Motor neuron (in vitro differentiated cells): ENCODE measurements at regions not wholly inside any gene's neighbourhood (a gene's known extent, or its start where the extent isn't known, plus 50 kb on each side); places are given as distances from the start of the nearest gene placed in this dataset.
A peak's percentile ranks its signal among the peaks of the same experiment; 100 is the strongest.

ENCODE experiments used
- ATAC-seq, 8 experiments: fragments of 200-7000 bp; cut with Tn5 transposase; replicated peaks in 6 of 8; 2 replicates each; pipeline ENCODE4 v1.8.0; 2021; ENCODE audit warnings: mild to moderate bottlenecking in 8 of 8, moderate library complexity in 8 of 8
- H3K27ac ChIP-seq, 2 donors: fragments of 250-450 bp; sonication (Bioruptor Pico); 2 replicates each; pipeline ENCODE4 v1.9.0; 2021; ENCODE audit warnings: antibody characterized with exemption in 2 of 2, mild to moderate bottlenecking in 2 of 2, moderate library complexity in 1 of 2
- H3K4me1 ChIP-seq, 2 donors: fragments of 250-450 bp; sonication (Bioruptor Pico); replicated peaks in 1 of 2; 2 replicates each; pipeline ENCODE4 v1.6.1; 2021; ENCODE audit warnings: antibody characterized with exemption in 2 of 2, mild to moderate bottlenecking in 2 of 2, moderate library complexity in 1 of 2
- H3K4me3 ChIP-seq, 5 donors: fragments of 250-450 bp; sonication (Bioruptor Pico); 2 replicates each; pipeline ENCODE4 v1.9.0; 2021; ENCODE audit warnings: antibody characterized with exemption in 5 of 5, mild to moderate bottlenecking in 5 of 5, moderate library complexity in 4 of 5
- WGBS, 10 experiments: fragments of 450-650 bp; shearing (Covaris generic); methylation state at CpG; one replicate each; pipeline ENCODE4 v1.0.0; 2022; 5-methylcytosine and 5-hydroxymethylcytosine counted together
- in situ Hi-C, 9 experiments: fragments of 400-800 bp; cut with MboI; loops; one replicate each; pipeline ENCODE4 v1.15.0; 2021; ENCODE audit warnings: low sequenced_read_pairs in 9 of 9, low pct_unique_long_range_greater_than_20kb in 2 of 9; ENCODE audit not compliant: unreplicated experiment in 9 of 9

DNA sequence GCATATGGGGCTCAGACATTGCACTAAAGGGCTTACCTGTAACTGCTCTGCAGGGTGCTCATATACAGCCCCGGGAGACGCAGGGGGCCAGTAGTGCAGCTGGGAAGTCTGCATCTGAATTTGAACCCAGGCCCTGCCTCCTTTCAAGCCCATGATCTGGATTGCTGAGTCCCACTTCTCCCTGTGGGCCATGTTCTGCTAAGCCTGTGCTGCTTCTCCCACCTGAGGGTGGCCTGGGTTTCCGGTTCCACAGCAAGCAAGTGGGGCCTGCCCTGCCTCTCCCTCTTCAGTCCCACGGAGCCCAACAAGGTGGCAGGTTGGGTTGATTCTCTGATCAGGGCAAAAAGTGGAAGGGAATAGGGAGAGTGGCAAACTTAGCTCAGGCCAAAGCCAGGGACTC, 56.6 kb upstream of the GDF10 start:
- no peak for ATAC-seq
- peaks cover 0 to 10% of the 10 kb centered on the region in 2 donors for H3K4me1 ChIP-seq
- H3K27ac ChIP-seq: peak overlapping the region in 1 of 2 donors; percentile 64
- in situ Hi-C loops: no loop called here
- WGBS, 10 experiments: 40 to 91% (median 76%) methylated on average over 1 to 4 of the region's 4 CpGs; no CpG with 5 or more reads in 4 of the 10 experiments
- H3K4me3 ChIP-seq: no peak overlapping the region

DNA sequence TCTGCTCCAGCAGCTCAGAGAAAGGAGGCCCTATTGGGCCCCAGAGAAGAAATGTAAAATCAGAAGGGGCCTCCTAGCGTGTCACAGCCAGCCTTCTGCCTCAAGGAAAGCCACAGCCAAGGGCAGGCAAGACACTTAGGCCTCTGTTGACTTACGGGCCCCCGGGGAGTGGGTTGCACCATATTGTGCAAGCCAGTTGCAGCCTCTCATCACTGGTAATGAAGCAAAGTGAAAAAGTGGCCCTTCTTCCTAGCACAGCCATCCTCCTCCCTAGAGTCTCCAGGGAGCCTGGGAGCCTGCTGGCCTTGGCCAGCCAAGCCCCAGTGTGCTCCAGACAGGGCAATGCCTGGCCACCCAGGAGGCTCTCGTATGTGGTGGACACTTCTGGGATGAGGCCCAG, 56.2 kb upstream of the GDF10 start:
- ATAC-seq: peak in 6 of 8 experiments; percentile 24 to 92 (median 60)
- 20 to 100% (median 78%) methylated on average over 1 to 3 of the region's 4 CpGs; no CpG with 5 or more reads in 4 of the 10 experiments for WGBS, 10 experiments
- H3K4me1 ChIP-seq: peaks cover 0 to 10% of the 10 kb centered on the region in 2 donors
- in situ Hi-C loops: no loop called here
- no peak overlapping the region for H3K4me3 ChIP-seq
- peak overlapping the region in 1 of 2 donors; percentile 64 for H3K27ac ChIP-seq

DNA sequence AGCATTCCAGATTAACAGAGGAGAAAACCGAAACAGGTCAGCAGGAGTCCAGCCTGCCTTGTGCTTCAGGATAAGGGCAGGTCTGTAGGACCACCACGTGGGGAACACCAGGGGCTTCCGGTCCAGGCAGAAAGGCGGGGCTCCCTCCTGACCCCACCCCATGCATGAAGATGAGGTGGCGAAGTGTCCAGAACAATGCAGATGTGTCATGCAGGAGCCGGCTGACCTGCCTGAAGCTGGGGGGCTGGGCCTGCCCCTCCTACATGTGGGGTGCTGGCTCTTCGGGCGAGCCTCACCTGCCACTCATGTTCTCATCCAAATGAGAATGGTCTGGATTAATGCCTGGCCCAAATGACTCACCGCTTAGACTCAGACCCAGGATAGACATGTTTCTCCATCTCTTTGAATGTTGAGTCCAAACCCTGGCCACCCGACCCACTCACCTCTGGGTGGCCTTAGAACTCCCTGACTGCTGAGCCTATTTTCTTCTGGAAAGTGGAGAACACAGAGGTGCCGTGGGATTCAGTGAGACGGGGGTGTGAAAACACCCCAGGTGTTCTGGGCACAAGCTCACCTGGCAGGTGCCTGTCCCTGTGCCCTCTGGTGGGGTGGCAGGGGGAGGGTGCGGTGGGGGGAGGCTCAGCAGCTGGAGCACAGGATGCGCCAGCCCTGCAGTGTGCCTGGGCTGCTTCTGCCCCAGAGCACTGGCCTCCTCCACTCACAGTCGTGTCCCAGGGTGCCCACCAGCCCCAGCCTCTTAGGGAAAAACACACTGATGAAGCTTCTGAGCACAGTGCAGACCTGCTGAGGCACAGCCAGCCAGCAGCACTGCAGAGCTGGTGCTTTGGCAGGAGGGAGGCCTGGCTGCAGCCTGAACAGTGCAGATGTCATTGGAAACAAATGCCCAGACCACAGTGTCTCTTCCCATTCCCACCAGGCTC, 55.2 kb upstream of the GDF10 start:
- Histone ChIP-seq H3K4me1 (peaks cover 0 to 10% of the 10 kb centered on the region in 2 donors), H3K27ac (no peak overlapping the region), H3K4me3 (no peak overlapping the region)
- peak in 1 of 8 experiments; percentile 18 for ATAC-seq
- in situ Hi-C loops: no loop called here
- WGBS, 10 experiments: 51 to 87% (median 61%) methylated on average over 1 to 4 of the region's 15 CpGs; no CpG with 5 or more reads in 4 of the 10 experiments

DNA sequence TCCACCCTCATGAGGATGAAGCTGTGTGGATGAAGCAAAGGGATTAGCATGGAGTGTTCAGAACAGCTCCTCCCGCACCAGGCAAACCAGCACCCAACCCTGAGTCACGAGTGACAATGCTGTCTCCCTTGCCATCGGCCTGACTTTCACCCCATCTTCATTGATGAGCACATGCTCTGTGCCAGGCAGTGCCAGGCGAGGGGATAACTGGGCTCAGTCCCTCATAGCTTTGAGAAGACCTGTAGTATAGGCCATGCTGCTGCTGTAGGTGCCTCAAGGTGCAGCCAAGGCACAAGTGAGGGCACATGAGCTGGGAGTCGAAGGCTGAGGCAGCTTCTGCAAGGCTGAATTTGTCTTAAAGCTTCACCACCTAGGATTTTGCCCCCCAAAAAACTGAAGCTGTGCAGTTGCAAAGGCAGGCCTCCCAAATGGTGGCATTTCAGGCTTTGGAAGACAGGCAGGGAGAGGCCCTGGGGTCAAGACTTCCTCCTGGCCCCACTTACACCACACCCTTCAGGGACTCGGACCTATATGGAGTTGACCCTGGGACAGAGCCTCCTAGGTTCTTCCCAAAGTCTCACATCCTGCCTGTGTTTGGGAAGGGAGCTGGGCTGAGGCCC, 54.2 kb upstream of the GDF10 start:
- in situ Hi-C loops: no loop called here
- H3K27ac ChIP-seq: no peak overlapping the region
- WGBS, 10 experiments: 31 to 90% (median 45%) methylated on average over 1 to 2 of the region's 6 CpGs; no CpG with 5 or more reads in 6 of the 10 experiments
- peaks cover 0 to 10% of the 10 kb centered on the region in 2 donors for H3K4me1 ChIP-seq
- no peak overlapping the region for H3K4me3 ChIP-seq
- ATAC-seq: peak in 1 of 8 experiments; percentile 16

DNA sequence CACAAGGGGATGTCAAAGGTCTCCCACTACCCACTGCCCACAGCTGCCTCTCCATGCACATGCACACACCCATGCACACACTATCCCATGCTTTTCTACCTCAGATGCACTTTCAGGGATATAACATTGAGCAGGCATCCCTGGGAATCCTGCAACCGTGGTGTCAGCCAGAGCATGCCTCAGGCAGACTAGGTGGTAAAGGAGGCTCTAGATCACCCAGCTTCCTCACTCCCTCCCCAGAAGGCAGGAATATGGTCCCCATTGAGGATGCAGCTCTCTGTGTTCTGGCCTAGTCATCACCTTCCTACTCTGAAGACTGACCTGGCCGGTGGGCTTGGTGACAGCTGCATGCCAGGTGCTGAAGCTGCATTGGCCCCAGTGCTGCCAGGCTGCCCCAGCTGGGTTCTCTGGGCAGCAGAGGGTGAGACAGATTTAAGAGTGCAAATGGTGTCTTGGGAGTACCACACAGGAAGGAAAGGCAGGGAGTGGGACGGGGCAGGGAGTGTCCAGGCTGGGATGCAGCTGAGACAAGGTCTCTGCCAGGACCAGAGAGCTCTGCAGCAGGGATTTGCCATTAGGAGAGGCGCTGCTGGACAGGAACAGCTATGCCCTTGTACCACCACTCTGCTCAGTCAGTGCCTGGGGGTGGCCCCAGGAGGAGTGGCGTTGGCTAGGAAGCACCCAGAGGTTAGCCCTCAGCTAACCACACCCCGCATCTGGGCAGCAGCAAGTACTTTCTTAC, 53.4 kb upstream of the GDF10 start:
- in situ Hi-C loops: no loop called here
- H3K4me3 ChIP-seq: no peak overlapping the region
- H3K4me1 ChIP-seq: peaks cover 0 to 10% of the 10 kb centered on the region in 2 donors
- ATAC-seq: peak in 3 of 8 experiments; percentile 20 to 50 (median 34)
- WGBS, 10 experiments: 17 to 94% (median 80%) methylated on average over 1 to 2 of the region's 6 CpGs; no CpG with 5 or more reads in 4 of the 10 experiments
- H3K27ac ChIP-seq: no peak overlapping the region

DNA sequence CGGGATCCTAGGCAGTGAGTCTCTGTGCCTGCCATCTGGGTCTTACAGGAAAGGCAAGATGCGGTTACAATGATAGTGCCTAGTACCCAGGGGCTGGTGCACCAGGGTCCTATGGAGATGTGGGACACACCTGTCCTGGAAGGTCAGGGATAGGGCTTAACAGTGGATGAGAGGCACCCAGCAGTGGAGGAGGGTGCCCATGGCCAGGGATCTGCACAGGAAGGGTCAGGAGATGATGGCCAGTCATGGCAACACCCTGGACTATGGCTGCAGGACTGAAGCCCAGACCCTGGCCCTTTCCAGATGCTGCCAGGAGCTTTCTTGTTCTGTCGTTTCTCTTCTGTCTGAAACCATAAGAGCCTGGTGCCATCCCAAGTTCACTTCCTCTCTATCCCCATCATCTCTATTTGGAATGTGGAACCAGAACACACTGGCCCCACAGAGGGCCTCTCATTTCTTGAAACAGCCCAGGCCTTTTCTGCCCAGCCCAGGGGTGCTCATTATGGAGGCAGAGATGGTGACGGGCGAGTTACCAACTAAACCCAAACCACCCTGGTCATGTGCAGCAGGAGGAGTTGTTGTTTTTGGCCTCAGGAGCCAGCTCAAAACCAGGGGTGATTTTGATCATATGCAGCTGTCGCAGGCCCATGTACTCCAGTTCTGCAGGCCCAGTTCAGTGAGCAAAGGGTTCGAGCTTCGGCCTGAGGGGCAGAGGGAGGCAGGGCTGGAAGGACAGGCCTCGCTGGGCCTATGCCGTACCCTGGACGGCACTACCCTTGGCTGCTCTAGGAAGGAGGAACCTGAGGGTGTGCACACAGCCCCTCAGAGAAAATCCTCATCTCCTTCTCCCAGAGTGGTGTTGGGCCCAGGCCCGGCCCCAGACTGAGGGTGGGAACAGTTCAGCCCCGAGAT, 52.6 kb upstream of the GDF10 start:
- peaks cover 0 to 10% of the 10 kb centered on the region in 2 donors for H3K4me1 ChIP-seq
- in situ Hi-C loops: no loop called here
- 40 to 89% (median 67%) methylated on average over 1 to 9 of the region's 13 CpGs; no CpG with 5 or more reads in 4 of the 10 experiments for WGBS, 10 experiments
- H3K27ac ChIP-seq: no peak overlapping the region
- H3K4me3 ChIP-seq: no peak overlapping the region
- no peak for ATAC-seq

DNA sequence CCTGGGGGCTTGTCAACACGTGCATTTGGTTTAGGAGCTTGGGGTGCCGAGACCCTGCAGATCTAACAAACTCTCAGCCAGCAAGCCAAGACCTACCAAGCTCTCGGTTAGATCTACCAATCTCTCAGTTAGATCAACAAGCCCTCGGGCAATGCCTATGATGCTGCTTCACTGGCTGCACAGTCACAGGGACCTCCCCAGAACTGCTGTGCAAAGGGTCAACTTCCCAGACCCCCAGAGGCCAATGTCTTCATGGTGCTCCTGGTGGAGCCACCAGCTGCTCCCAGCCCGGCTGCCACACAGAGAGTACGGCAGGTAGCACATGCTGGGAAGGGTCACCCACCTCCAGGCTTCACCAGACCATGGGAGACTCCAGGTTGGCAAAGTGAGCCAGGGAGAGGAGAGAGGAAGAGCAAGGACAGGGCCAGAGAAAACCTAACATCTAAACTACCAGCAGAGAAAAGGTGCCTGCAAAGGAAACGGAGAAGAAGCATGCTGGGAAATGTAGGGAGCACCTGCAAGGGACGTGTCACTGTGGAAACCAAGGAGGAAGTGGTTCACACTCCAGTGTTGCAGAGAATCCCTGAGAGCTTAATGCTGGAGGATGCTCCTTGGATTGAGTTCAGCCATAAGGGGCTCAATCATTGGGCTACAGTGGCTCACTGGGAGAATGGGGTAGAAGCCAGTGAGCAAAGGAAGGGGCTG, 51.5 kb upstream of the GDF10 start:
- 44 to 100% (median 73%) methylated on average over 1 to 5 of the region's 8 CpGs; no CpG with 5 or more reads in 4 of the 10 experiments for WGBS, 10 experiments
- no peak for ATAC-seq
- in situ Hi-C loops: no loop called here
- Histone ChIP-seq H3K27ac (no peak overlapping the region), H3K4me3 (no peak overlapping the region), H3K4me1 (peaks cover 0 to 7% of the 10 kb centered on the region in 2 donors)

DNA sequence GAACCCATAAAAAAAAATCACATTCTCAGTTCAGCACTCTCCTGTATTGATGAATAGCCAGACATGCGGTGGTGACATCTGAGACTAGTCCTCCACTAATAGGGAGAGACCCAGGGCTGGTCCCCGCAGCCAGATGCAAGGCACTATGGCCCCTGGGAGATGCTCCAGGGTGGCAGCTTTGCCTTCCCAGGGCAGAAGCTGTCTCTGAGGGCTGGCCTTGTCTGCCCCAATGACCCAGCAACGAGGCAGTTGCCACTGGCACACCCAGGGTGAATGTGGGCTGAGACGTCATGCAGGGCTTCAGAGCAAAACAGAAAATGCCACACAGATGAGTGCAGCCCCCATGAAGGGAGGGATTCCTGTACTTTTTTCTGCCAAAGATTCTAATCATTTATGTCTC, 50.1 kb upstream of the GDF10 start:
- WGBS, 10 experiments: 35 to 92% (median 65%) methylated on average over 2 to 4 of the region's 4 CpGs; no CpG with 5 or more reads in 4 of the 10 experiments
- Histone ChIP-seq H3K27ac (no peak overlapping the region), H3K4me3 (no peak overlapping the region), H3K4me1 (no peaks in the 10 kb centered on the region)
- in situ Hi-C loops: no loop called here
- no peak for ATAC-seq
